ENCODE measurements at regions not wholly inside any gene's neighbourhood (a gene's known extent, or its start where the extent isn't known, plus 50 kb on each side); places are given as distances from the start of the nearest gene placed in this dataset.

DNA sequence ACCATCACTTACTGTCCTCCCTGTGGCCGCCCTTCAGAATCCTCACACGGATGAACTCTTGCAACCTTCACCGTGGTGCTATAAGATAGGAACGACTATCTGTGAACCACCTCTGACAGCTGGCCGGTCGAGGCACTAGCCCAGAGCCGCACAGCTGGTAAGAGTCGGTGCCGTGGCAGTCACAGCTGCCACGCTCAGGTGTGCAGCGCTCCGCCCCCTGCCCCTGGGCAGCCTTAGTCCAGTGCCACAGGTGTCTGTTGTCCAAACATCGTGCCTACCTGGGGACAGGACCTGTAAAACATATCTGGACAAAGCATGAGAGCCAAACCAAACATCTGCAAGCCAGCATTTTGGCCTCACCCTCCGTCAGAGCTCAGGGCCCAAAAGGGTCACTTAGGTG is 55.3 kb upstream of the SALL3 start:
- no peak for DNase-seq (ENCODE audit: low read depth in 2 of 2)

DNA sequence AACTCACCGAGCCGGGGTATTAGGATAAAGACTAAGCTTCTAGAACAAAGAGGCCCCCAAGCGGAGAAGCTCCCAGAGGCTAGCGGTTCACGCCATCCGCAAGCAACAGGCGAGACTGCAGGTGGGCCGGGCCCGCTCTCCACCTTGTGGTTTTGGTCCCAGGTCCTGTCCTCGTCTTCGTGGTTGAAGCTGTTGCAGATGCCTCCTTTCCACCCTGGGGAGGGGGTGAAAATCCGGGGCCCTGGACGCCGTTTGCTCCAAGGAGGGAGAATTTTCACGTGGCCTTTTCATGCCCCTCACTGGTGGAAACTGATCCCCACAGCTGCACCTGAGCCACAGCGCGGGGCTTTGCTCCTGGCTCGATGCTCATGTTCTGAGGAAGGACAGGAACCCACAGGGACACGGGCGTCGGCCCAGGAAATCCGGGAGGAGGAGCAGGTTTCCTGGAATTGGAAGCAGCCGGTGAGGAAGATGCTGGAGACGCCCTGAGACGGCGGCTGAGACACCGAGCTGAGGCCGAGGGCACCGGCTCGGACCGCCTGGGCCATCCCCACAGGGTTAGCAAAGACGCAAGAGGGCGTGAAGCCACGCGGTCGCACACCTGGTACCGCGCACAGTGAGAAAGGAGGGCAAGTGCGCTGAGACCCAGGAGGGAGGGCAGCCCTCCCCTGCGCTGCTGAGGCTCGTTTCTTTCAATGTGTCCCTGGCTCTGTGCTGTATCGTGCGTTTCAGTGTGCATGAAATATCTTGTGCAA is 54.7 kb upstream of the SALL3 start:
- no peak for DNase-seq (ENCODE audit: low read depth in 2 of 2)

DNA sequence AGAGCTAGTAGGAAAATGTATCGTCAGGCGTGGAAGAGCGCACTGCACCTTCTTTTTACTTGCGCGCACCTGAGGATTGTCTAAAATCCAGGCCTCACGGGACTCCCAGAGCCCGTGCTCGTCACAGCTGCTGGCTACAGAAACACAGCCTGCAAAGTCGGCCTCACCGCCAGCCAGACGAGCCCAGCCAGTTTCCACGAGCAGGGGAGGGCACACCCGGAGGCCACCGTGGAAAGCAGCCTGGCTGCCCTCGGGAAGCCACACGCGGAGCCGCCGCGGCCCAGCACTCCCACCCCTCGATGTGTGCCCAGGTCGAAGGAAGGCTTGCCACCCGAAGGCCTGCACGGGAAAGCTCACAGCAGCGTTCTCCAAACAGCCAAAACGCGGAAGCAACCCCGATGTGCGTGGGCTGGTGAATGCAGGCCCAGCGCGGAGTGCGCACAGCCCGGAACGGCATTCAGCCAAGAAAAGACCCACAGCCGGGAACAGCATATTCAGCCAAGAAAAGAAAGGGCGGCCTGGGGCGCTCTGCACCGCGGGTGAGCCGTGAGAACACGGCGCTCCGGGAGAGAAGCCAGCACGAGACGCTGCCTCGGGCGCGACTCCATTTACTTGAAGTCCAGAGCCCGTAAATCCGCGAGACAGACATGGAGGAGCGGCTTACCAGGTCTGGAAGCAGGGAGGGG is 53.9 kb upstream of the SALL3 start:
- no peak for DNase-seq (ENCODE audit: low read depth in 2 of 2)

DNA sequence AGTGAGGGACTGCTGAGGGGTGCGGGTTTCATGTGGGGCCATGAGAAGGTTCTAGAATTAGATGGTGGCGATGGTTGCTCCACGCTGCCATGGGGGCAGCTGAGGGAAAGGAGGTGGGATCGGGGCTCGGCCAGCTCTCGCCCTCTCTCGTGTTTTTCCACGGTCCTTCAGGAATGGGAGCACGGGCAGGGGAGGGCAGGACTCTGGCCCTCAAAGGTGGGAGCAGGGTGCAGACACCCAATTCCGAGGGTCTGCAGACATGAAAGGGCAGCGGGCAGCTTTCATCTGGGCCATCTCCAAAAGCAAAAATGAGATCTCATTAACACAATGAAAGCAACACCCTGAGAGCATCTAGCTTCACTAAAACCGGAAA is 53.4 kb upstream of the SALL3 start:
- no peak for DNase-seq (ENCODE audit: low read depth in 2 of 2)

DNA sequence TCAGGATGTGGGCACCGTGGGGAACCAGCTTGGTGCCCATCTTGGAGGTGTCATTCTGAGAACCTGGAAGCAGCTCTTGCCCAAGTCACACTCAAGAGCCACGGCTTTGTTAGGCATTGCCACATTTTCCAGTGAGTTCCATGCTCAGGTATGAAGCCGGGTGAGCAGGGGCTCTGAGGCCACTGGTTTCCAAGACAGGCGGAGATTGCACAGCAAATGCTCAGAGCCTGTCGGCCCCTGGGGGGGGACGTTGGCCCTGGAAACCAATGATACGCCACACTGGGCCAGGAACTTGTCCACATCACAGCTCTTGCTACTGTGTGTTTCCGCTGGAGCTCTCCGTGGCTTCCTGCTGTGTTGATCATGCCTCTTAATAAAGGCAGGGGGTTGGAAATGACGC is 52.5 kb upstream of the SALL3 start:
- no peak for DNase-seq (ENCODE audit: low read depth in 2 of 2)

DNA sequence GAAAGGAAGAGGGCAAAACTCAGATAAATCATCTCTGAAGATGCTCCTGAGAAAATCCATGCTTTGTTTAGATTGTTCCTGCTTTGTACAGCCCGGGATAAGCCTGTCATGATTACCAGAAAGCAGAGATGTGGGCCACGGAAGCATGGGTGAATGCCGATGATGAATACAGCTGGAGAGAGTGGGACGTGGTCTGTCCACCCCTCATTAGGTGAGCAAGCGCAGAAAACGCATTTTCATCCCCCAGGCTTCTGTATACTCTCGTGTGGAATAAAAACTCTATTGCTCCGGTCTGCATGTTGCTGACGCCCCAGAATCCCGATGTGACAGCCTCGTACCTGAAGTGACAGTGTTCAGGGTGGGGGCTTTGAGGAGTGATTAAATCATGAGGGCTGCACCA is 52.0 kb upstream of the SALL3 start:
- DNase-seq (ENCODE audit: low read depth in 2 of 2) = no peak

DNA sequence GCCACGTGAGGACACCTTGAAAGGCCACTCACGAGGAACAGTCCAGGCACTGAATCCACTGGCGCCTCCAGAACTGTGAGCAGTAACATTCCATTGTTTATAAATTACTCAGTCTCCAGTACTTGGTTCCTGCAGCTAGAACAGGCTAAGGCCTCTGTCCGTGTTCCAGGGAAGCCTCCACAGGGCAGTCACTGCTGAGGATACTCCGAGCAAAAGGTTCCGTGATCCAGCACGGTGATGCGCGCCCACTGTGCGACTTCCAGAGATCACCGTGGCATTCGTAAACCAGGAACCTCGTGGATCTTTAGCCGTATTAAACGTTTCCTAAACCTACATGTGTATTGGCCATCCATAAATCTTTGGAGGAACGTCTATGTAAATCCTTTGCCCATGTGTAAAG is 51.5 kb upstream of the SALL3 start:
- no peak for DNase-seq (ENCODE audit: low read depth in 2 of 2)

DNA sequence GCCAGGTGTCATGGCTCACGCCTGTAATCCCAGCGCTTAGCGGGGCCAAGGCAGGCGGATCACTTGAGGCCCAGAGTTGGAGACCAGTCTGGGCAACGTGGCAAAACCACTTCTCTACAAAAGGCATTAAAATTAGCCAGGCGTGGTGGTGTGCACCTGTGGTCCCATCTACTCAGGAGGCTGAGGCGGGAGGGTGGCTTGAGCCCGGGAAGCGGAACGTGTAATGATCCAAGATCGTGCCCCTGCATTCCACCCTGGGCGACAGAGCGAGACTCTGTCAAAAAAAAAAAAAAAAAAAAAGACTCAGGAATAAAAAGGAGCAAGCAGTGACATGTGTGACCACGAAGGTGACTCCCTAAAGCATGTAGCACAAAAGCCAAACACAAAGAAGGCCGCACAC is 50.1 kb upstream of the SALL3 start:
- DNase-seq (ENCODE audit: low read depth in 2 of 2) = no peak

All from stimulated activated CD4-positive, alpha-beta T cell treated with anti-CD3 and anti-CD28 coated beads, Interleukin-12 subunit alpha, Interleukin-12 subunit beta, amount 100 ng/mL, for 24 hours (primary cell).